ENCODE measurements at regions not wholly inside any gene's neighbourhood (a gene's known extent, or its start where the extent isn't known, plus 50 kb on each side); places are given as distances from the start of the nearest gene placed in this dataset. TPM values are rescaled to one million over a fixed set of nuclear protein-coding genes. Genes with fewer than 3 reads are reported as not detected.

DNA sequence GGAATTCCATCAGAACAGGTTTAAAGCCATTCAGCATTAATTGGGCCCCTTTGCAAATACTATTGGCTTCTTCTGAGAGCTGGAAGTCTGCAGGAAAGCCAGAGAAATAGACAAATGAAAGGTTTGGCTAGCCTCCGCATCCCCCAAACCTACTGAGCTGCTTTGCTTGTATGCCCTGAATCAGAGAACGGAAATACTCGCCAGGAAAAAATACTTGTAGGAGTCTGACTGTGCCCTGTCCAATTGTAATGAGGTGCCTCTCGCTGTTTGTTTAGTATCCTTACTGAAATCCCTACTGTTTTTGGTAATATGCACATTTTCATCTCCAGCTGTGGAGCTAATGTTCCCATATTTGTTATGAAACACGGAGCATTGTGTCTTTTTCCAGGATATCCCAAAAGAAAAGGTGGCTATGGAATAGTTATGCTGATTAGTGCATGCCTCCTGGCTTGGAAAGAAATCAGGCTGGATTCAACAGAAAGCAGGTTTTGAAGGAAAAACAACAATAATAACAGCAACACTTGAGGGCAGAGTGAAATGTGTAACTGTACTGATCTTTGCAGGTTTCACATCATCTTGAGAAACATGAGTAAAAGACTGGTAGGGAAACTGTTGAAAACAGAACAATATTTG lies 50.7 kb upstream of the NLGN4X start:
- H3K36me3 Mint-ChIP-seq (ENCODE audit: insufficient read depth, unreplicated experiment): no peaks in the 10 kb centered on the region
- TF ChIP-seq, protein P1, sequence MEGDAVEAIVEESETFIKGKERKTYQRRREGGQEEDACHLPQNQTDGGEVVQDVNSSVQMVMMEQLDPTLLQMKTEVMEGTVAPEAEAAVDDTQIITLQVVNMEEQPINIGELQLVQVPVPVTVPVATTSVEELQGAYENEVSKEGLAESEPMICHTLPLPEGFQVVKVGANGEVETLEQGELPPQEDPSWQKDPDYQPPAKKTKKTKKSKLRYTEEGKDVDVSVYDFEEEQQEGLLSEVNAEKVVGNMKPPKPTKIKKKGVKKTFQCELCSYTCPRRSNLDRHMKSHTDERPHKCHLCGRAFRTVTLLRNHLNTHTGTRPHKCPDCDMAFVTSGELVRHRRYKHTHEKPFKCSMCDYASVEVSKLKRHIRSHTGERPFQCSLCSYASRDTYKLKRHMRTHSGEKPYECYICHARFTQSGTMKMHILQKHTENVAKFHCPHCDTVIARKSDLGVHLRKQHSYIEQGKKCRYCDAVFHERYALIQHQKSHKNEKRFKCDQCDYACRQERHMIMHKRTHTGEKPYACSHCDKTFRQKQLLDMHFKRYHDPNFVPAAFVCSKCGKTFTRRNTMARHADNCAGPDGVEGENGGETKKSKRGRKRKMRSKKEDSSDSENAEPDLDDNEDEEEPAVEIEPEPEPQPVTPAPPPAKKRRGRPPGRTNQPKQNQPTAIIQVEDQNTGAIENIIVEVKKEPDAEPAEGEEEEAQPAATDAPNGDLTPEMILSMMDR (IDR thresholded peaks at IDR 0.05; ENCODE audit: unreplicated experiment): no peak
- ChIA-PET POLR2A (no interaction called here), CTCF (no interaction called here)
- H3K4me3 Mint-ChIP-seq (ENCODE audit: unreplicated experiment): no peak overlapping the region
- no peaks in the 10 kb centered on the region for H3K4me1 Mint-ChIP-seq (ENCODE audit: insufficient read depth, unreplicated experiment)
- H3K9me3 Mint-ChIP-seq (ENCODE audit: unreplicated experiment): peaks cover 24% of the 10 kb centered on the region
- DNase-seq (ENCODE audit: unreplicated experiment): no peak
- intact Hi-C loops (cut with micrococcal nuclease): no loop called here
- H3K27ac Mint-ChIP-seq (ENCODE audit: low read depth, unreplicated experiment): no peak overlapping the region
- H3K27me3 Mint-ChIP-seq (ENCODE audit: insufficient read depth, unreplicated experiment): no peaks in the 10 kb centered on the region
- no TSS peak for BruUV-seq (replicated peaks)

Small RNA genes in the stretch of these regions (microRNA-seq; reads per million reads assigned to microRNA genes)
- not detected for gene MIR4770

Data from MCF 10A (cell line).